Suppressor macrophage (primary cell): ENCODE measurements at regions not wholly inside any gene's neighbourhood (a gene's known extent, or its start where the extent isn't known, plus 50 kb on each side); places are given as distances from the start of the nearest gene placed in this dataset.

Source experiments
- DNase-seq, 4 experiments: peaks; one replicate each; pipeline ENCODE4 v3.0.0-alpha.2; 2020 to 2022

DNA sequence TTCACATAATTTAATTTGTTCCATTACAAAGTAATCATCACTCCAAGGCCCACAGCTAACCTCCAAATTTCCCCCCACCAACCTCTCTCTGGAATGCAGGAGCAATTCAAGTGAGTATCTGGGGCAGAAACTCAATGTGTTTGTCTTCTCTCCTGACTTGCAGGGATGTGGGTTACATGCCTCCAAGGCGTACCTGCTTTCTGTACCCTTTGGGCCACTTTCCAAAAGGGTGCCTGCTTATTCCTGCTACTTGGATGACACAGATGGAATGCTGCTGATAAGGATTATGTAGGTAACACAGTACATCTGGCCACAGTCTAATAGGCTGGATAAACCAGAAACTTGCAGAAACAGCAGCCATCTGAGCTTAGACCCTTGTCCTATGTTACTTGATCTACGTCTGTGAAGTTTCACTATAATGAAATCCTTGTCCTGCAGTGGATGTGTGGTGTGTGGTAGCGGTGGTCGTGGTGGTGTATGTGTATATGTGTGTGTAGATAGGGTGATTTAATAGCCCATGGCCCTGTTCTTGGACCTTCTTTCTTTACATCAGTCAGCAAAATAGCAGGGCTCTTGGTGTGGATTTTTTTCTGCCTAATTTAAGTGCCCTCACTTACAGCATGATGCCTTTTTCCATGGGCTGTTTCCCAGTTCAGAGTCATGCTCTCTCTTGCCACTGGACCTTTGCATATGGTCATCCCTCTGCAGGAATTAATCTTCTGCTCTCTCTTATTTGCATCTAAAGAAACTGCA, 175.9 kb downstream of the ZDHHC21 start:
- no peak for DNase-seq

DNA sequence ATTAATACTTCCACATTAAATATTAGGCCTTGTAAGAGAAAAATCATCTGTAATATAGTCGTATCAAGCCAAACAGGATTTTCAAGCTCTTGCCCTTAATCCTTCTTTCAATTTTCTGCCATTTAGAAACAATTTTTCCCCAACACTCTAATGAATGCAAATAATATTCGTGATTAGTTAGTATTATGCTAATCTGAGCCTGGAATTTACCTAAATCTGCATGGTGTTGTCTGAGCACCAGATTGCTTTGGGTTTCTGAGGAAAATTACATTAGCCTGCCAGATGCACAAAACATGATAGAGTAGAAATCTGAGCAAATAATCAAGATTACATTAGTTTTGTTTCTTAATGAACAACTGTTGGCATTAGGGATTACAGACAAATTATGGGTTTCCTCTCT, 176.6 kb downstream of the ZDHHC21 start:
- DNase-seq: no peak

DNA sequence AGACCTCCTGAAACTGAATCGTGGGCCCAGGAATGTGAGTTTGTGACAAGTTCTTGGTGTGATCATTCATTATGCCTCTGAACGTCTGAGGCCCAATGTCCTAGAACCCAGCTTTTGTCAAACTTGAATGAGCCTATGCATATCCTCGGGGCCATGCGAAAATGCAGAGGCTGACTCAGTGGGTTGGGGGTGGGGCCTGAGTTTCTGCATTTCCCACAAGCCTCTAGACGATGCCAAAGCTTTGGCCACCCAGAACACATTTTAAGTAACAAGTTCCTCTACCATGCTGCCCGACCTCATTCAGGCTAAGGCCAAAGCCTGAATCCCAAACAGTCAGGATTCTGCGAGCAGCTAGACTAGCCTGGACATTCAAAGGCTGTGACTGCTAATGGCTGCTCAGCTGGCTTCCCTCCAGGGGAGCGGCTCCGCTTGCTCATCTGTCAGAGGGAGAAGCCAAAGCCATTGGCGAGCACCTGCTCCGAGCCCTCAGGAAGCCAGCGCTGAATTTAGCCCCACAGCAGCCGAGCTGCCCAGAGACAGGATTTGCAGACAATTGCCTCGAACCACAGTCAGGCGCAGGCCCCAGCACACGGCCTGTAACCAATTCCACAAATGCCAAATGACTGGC, 177.5 kb downstream of the ZDHHC21 start:
- DNase-seq: no peak

DNA sequence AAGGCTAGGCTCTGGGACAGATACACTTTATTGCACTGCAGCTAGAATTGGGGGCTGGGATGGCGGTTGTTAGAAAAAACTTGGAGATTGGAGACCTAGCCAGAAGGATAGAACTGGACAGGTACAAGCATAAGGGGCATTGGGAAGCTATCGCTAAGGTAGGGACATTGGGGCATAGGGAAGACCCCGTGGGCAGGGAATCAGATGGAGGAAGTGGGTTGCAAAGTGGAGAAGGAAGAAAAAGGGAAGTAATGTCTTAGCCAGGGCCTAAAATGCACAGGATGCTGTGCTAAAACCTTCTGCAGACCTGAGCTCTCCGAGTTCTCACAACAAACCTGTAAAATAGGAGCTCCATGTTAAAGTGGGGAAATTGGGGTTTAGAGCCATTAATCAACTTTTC, 178.2 kb downstream of the ZDHHC21 start:
- DNase-seq: no peak

DNA sequence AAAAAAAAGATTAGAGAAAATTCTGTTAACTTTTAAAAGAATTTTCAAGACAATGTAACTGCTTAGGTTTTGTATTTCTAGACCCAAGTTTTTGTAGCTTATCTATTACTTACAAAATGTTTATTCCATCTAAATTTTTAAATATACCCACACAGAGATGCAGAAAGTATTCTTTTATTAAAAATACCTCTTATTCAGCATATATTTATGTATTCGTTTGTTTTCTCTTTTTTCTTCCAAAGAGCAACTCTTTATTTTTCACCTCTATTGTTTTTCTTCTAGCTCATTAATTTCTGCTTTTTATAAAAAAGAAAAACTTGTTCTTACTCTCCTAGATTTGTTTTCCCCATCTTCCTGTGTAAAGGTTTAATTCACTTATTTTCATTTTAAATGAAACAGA, 180.3 kb downstream of the ZDHHC21 start:
- no peak for DNase-seq

DNA sequence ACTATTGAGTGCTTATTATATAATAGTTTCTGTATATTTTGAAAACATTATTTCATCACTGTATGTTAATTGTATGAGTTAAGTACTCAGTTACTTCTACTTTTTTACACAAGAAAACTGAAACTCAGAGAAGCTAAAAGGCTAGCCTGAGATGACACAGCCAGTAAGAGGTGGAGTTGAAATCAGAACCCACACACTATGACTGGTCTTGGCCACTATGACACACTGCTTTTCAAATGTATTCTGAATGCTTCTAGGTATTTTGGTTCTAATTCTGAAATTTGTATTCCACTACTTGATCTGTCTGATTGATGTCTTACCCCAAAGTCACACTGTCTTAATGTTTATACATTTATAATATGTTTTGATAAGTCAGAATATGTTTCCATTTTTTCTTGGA, 181.8 kb downstream of the ZDHHC21 start:
- DNase-seq: peak in 1 of 4 experiments; percentile 1

DNA sequence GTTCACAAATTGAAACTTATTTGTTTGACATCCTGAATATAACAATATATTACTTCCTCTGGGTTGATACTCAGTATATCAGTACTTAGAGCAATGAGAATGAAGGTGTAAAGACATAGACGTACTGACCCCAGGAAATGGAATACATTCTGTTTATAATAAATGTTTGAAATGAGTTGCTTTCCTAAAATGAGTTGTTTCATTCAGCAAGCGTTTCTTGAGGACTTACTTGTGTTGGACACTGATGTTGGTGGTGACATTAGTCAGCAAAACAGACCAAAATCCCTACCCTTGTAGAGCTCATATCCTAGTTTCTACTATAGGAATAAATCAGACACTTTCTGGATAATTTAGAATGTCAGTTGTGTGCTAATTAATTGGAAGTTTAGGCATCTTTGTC, 184.3 kb downstream of the ZDHHC21 start:
- no peak for DNase-seq

DNA sequence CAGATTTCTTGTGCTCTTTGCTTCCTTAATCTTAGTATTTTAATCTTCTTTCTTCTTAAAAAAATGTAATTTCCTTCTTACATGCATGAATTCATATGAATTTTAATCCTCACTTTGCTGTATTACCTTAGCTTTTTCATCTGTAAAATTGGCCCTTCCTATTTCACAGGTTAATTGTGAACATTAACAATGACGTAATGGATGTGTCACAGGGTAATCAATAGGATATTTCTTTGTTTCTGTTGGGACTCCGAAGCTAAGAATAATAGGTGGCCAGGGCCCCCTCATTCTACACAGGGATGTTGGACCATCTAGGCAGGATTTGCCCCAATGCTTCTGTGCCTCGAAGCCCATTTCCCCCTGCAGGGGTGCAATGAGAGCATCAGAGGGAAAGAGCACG, 187.4 kb upstream of the NFIB start:
- DNase-seq: no peak

DNA sequence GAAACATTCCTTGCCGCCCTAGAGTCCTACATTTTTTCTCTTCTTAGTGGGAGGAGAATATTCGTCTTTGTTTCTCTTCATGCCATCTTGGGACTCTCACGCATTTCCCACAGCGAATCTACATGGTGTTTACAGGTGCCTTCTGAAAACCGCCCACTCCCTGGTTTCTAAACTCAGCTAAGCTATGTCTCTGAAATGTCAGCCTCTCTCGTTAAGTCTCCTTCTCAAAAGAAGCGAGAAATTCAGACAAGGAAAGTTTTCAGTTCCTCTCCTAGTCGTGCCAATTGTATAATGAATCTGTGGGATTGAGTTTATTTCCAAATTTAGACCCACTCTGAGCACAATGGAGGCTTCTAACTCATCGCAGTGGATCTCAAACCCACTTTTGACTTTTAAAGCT, 186.8 kb upstream of the NFIB start:
- DNase-seq: no peak

DNA sequence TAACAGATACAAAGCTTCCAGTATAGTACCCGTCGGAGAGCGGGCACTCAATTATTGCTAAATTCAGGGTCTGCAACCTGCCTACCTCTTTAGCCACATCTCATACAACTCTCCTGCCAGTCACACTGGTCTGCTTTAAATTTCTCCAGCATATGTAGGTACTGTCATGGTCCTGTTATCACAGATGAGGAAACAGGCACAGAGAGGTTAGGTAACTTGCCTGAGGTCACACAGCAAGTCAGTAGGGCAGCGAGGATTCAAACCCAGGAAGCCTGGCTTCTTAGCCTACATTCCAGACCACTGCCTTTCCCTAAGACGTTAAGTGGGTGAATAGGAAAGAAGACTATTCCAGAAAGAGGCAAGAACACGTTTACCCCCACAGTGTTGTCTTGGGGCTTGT, 186.0 kb upstream of the NFIB start:
- DNase-seq: no peak

DNA sequence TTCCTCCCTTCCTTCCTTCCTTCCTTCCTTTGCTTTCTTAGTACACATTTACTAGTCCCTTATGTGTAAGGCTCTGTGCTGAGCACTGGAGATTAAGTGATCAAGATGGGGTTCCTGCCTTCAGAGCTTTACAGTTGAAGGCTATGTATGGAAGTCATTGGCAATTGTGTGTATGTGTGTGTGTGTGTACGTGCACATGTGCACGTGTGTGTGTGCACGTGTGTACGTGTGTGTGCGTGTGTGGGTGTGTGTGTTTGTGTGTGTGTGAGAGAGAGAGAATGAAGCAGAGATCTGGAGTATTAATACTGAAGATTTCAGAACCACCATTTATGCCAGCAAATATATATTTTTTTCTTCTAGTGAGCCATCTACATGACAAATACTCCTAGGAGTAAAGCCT, 184.9 kb upstream of the NFIB start:
- DNase-seq: no peak

DNA sequence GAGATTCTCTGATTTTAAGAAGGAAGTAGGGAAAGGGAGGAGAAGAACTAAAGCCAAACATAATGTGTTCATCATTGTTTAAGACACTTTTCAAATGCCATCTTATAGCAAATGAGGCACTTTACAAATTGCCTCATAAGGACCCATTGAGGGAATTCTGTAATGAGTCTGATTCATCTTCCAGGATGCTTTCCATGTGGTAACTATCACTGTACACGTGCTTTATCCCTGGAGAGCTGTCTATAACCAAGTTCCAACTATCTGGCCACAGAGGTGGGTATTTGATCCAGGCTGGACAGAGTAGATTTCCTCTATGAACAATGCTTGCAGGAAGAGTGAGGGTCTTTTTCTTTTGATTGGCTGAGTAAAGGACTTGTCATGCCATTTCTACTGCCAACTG, 183.5 kb upstream of the NFIB start:
- DNase-seq: no peak

DNA sequence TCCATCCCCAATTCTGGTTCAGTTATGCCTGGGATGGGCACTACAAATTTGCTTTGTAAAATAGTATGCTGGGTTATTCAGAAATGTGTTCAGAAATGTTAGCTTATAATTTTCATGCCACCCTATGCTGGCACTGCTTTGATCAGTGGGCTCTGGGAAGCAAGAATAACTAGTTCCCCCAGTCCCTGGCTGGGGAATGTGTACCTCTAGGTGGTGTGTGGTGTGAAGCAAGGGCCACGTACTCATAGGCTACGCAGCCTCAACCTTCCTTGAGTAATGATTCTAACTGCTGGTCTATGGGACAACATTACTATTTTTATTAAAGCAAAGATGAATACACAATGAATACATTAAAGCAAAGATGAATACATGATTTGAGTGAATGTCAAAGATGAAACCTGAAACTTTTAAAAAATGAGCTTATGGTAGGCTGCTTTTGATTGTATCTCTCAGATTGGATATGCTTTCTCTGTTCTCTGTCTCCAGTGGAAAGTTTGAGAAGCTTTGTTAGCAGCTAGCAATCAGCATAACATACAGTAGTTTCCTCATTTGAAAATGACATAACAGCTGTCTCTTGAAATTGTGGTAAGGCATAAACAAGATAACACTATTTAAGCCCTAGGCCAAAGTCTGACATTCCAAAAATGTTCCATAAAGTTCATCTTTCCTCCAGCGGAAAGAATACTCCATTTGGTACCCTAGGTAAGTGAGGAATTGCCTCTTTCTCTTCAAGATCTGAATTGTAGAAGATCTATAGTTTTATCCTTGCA, 174.7 kb upstream of the NFIB start:
- DNase-seq: no peak

DNA sequence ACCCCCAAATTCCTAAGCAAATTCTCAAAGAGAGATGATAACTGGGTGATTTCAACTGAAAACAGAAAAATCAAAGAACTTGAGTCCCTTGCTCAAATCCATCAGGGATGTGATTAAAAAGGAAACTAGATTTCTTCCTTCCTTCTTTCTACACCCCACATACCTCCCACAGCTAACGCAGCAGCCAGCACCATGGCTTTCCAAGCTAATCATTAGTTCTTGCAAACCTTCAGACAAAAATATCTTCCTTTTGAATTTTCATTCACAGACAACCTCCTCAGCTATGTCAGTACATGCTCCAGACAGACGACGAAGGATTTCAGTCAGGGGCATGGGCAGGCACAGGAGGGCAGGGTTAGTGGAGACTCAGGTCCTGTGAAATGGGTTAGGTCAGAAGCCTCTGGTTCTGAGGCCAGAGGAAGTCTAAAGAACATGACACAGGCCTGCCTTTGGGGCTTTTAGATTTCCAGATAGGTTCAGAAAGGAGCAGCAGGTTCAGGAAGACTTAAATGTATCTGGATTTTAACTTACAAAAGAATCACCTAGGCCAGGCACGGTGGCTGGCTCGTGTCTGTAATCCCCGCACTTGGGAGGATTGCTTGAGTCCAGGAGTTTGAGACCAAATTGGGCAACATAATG, 173.7 kb upstream of the NFIB start:
- no peak for DNase-seq

DNA sequence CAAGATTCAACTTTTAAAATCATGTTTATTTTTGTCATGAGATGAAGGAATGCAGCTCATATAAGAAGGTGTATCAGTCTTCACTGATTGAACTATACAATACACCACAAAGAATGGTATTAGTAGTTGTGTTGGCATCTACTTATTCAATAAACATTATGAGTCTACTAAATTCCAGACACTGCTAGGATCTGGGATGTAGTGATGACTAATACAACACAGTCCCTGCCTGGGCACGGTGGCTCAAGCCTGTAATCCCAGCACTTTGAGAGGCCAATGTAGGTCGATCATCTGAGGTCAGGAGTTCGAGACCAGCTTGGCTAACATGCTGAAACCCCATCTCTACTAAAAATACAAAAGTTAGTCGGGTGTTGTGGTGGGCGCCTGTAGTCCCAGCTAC, 171.4 kb upstream of the NFIB start:
- DNase-seq: no peak

DNA sequence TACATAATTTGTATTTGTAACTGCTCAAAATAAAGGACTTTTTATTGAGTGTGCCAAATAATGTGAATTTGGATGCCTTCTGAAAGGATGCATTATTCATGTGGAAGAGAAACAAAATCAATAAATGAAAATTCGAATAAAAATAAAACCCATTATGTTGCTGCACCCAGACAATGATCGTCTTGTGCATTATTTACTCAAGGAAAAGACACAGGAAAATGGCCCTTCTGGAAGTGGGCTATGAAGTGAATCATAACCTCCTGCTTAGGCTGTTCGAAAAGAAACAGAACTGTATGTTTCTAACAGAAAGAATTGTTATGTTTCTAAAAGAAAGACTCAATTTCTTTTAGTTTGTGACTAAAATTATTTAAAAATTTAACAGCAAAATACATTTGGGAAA, 168.9 kb upstream of the NFIB start:
- DNase-seq: no peak

DNA sequence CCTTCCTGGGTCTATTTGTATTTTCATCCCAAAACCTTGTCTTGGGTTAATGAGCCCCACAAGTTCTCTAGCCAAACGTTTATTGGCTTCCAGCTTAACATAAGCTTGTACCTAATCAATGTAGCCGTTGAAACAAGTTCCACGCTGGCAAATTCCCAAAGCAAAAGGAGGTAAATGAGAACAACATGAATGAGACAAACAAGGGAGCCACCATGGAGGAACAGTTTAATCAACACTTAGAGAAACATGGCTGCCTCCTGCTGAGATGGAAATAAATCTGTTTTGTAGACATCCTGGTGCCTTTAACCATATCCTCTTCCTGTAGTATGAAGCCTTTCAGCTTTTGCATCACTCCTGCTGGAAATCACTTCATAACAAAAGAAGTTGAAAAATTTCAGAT, 166.6 kb upstream of the NFIB start:
- DNase-seq: no peak

DNA sequence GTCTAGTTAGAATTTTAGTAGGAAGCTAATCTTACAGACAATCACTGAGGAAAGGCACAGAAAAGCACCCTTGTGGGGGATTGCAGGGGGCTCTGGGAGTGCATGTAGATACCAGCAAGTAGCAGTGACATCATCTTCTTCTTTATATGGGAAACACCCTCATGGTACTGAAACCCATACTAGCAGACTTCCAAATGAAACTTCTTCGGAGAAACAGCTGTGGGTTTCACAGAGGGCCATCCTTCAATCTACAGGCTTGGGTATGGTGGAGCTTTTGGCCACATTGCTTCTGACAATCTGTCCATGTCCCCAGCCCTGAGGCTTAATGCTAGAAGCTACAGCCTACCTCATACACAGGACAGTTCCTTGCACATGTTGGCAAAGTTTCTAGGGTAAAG, 165.2 kb upstream of the NFIB start:
- no peak for DNase-seq

DNA sequence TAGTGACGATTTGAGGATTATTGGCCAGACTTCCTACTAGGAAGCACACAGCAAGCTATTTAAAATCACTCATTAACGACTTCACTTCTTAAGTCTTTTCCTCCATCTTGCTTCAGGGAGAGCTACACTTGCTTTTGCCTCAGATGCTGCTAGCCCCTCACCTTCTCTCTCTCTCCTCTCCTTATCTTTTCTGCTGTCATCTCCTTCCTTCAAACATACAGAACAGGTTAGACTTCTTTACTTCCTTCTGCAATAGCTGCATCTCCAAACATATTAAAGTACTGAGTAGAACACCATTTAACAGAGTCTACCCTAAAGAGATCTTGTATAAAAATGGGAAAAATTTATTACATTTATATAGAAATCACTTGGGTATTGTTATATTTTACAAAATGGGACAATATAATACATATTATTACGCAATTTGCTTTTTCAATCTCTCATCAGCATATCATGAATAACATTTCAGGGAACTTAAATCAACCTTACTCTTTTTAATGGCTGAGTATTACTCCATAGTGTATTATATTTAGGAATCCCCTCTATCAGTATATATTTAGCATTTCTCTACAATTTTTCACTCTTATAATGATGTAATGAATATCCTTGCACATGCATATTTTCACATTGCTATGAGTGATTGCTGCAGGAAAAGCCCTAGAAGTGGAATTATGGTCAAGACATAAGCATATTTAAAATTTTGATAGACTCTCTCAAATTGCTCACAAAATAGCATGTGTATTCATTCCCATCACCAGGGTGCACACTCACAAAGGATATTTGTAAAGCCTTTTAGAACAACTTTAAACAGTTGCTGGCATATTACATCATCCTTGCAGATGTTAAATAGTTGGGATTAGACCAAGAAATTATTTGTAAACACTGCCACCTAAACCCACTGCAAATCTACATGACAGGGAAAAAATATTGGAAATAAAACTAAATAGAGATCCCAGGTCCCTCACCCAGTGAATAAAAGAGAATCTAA, 164.5 kb upstream of the NFIB start:
- no peak for DNase-seq

DNA sequence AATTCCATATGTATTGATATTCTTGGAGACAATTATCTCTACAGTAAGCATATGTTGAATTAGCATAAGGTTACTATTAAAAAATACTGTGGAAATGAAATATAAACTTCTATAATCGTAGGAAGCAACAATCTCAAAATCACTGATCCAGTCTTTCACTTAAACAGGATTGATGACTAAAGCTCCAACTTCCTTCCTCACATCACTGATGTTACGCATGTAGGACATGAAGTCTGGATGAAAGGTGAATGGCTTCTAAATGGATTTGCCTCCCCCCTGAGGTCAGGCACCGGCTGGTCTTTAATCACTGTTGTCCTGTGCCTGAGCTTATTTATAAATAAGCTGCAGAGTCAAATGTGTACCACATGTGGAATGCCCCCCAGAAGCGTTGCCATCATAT, 157.1 kb upstream of the NFIB start:
- no peak for DNase-seq

DNA sequence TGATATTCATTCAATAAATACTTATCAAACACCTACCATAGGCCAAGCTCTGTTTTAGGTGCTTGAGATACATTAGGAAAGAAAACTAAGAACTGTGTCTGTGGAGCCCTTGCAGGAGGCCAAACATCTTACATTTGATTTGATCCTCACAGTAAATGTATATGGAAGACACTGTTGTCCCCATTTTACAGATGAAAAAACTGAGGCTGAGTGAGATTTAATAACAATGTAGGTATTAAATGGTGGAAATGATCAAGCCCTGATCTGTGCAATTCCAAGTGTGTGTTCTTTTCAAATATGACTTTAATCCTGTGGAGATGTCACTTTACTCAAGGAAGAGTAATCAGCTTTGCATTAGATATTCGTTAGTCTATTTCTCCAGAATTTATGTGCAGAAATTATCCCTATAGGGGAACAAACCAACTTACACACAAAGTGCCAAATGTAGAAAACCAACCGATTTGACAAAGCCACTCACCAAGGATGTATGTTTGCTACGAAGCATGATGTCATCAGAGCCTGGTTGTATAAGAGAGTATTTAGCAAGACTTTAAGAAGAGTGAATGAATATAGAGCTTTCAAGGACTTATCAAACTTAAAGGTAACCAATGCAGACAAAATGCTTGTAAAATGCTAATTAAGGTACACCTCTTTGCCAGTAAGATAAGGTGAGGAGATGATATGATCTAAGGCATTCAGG, 153.9 kb upstream of the NFIB start:
- DNase-seq: no peak

DNA sequence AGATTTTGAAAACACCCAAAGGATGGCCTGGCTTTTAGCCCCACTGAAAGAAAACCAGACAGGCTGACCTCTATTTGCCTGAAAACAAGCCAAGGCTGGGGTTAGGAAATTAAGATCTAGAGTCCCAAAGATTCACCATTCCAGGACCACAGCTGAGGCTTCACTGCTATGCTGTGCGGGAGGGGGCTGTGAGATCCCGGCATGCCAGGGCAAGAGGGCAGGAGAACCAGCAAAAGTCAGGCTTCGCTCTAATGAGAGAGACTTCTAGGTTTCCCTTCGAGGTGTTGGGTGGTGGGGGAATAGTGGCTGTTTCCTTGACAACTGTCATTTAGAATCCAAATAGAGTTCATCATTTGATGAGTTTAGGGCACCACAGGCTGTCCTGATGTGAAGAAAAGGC, 152.9 kb upstream of the NFIB start:
- DNase-seq: no peak
